K562 (cell line): ENCODE measurements at regions not wholly inside any gene's neighbourhood (a gene's known extent, or its start where the extent isn't known, plus 50 kb on each side); places are given as distances from the start of the nearest gene placed in this dataset.

ENCODE experiments used
- ATAC-seq: fragments of 200-7000 bp; cut with Tn5 transposase; 3 replicates; pipeline ENCODE4 v1.9.1; 2020; ENCODE audit warnings: moderate library complexity
- BruUV-seq: library from RNA; stranded (reverse); fragments of 400-500 nt; replicated peaks from 2 replicates; lab custom pipeline; 2021; lab: Mats Ljungman, UMichigan
- CTCF ChIA-PET: fragments of 300-600 bp; formaldehyde crosslinking; extraction: SDS; loops from one replicate; lab custom pipeline; 2021; ENCODE audit warnings: low intra/inter-chr PET ratio; lab: Yijun Ruan, JAX
- POLR2A ChIA-PET: fragments of 300-600, 350-650 bp; sonication (Branson Sonifier 250); formaldehyde crosslinking; extraction: SDS; loops from one replicate; lab custom pipeline; 2021; ENCODE audit warnings: antibody characterized with exemption, inconsistent platforms; lab: Yijun Ruan, JAX
- DNase-seq, 4 experiments: peaks; one replicate each; pipeline versions ENCODE4 v3.0.0 to v3.0.0-alpha.2; 2011 to 2018; ENCODE audit warnings: low spot score in 3 of 4, mixed read lengths in 3 of 4; ENCODE audit errors: extremely low read depth in 1 of 4
- FAIRE-seq: peaks from 2 replicates; lab custom pipeline; 2011; peaks lifted over from hg19 to GRCh38; lab: Jason Lieb, UNC
- H2AFZ ChIP-seq: 2 replicates; pipeline ENCODE4 v1.6.0; 2011; ENCODE audit warnings: low read depth, low read length, control low read depth, inconsistent platforms
- H3K27ac ChIP-seq: fragments of 200-600 bp; 3 replicates; pipeline ENCODE4 v1.8.0; 2011; ENCODE audit warnings: low read depth, mild to moderate bottlenecking, control low read depth, inconsistent platforms, low read length, moderate library complexity, mixed read lengths; ENCODE audit errors: extremely low read depth
- H3K27me3 ChIP-seq, 2 experiments: fragments of 300-600 bp in 1 of 2; 2 replicates in 1 of 2; 3 replicates in 1 of 2; pipeline versions ENCODE4 v1.6.0 to v1.8.0; 2011; ENCODE audit warnings: inconsistent platforms in 2 of 2, low read length in 2 of 2, mild to moderate bottlenecking in 1 of 2, mixed read lengths in 1 of 2, moderate library complexity in 1 of 2; ENCODE audit not compliant: control insufficient read depth in 2 of 2, insufficient read depth in 2 of 2
- H3K36me3 ChIP-seq: fragments of 300-600 bp; 3 replicates; pipeline ENCODE4 v1.8.0; 2011; ENCODE audit warnings: mild to moderate bottlenecking, low read length, inconsistent platforms; ENCODE audit not compliant: control insufficient read depth, insufficient read depth
- H3K4me1 ChIP-seq, 2 experiments: fragments of 200-600 bp in 1 of 2; replicated peaks in 1 of 2; 2 replicates in 1 of 2; 3 replicates in 1 of 2; pipeline versions ENCODE4 v1.5.1 to v1.8.0; 2011; ENCODE audit warnings: inconsistent platforms in 2 of 2, low read length in 2 of 2, mild to moderate bottlenecking in 1 of 2, mixed read lengths in 1 of 2, moderate library complexity in 1 of 2; ENCODE audit not compliant: control insufficient read depth in 2 of 2, insufficient read depth in 2 of 2
- H3K4me2 ChIP-seq: 2 replicates; pipeline ENCODE4 v1.6.1; 2011; ENCODE audit warnings: low read length, control low read depth, inconsistent platforms, mixed read lengths; ENCODE audit not compliant: insufficient read depth
- H3K4me3 ChIP-seq: fragments of 200-600 bp; sonication (generic), shearing (Covaris generic); 2 replicates; pipeline ENCODE4 v1.5.1; 2016; ENCODE audit warnings: control low read depth, inconsistent platforms
- H3K79me2 ChIP-seq: fragments of 200-600 bp; 3 replicates; pipeline ENCODE4 v1.8.0; 2011; ENCODE audit warnings: low read length, inconsistent platforms; ENCODE audit not compliant: control insufficient read depth, insufficient read depth
- H3K9ac ChIP-seq, 2 experiments: 2 replicates each; pipeline versions ENCODE4 v1.6.0 to v1.6.1; 2011; ENCODE audit warnings: low read depth in 2 of 2, low read length in 2 of 2, control low read depth in 1 of 2, inconsistent platforms in 1 of 2, mild to moderate bottlenecking in 1 of 2, mixed read lengths in 1 of 2; ENCODE audit not compliant: insufficient read depth in 1 of 2
- H3K9me1 ChIP-seq: one replicate; pipeline ENCODE4 v1.6.0; 2011; ENCODE audit warnings: inconsistent platforms, mild to moderate bottlenecking, low read length, moderate library complexity; ENCODE audit not compliant: control insufficient read depth, insufficient read depth
- H3K9me3 ChIP-seq: replicated peaks from 2 replicates; pipeline ENCODE4 v1.5.1; 2011; ENCODE audit warnings: low read depth, low read length, inconsistent platforms; ENCODE audit not compliant: control insufficient read depth, insufficient read depth
- H4K20me1 ChIP-seq: replicated peaks from 2 replicates; pipeline ENCODE4 v1.6.1; 2011; ENCODE audit warnings: low read length, inconsistent platforms, mixed read lengths; ENCODE audit not compliant: control insufficient read depth, insufficient read depth
- BACH1 ChIP-seq: fragments of 200-800 bp; sonication (Bioruptor generic); IDR thresholded peaks from 2 replicates; pipeline ENCODE4 v1.6.1; 2016; ENCODE audit warnings: missing genetic modification characterization, missing compliant biosample characterization
- BMI1 ChIP-seq: fragments of 150-350 bp; IDR thresholded peaks from 2 replicates; pipeline ENCODE4 v1.6.1; 2014; ENCODE audit warnings: low read length
- CHD1 ChIP-seq: fragments of 200-600 bp; sonication (generic); IDR thresholded peaks from one replicate; pipeline ENCODE4 v1.6.1; 2012; ENCODE audit warnings: mild to moderate bottlenecking, moderate library complexity, low read length, inconsistent platforms
- CLOCK ChIP-seq: fragments of 250-450 bp; sonication (Bioruptor Pico); IDR thresholded peaks from 2 replicates; pipeline ENCODE4 v1.4.0; 2020; ENCODE audit warnings: mild to moderate bottlenecking, moderate library complexity, borderline replicate concordance
- DMBX1 ChIP-seq: fragments of 250-450 bp; sonication (Bioruptor Pico); IDR thresholded peaks from 2 replicates; pipeline ENCODE4 v1.8.0; 2022; ENCODE audit warnings: inconsistent platforms, mild to moderate bottlenecking, moderate library complexity, borderline replicate concordance
- ID3 ChIP-seq, 2 experiments: fragments of 250-450 bp in 1 of 2; fragments of 450-650 bp in 1 of 2; sonication (Bioruptor Pico) in 1 of 2; IDR thresholded peaks; 2 replicates each; pipeline versions ENCODE4 v1.6.1 to v1.8.0; 2016 to 2021; ENCODE audit warnings: mild to moderate bottlenecking in 2 of 2, moderate library complexity in 2 of 2, missing compliant biosample characterization in 1 of 2, missing genetic modification characterization in 1 of 2
- LARP7 ChIP-seq: fragments of 450-650 bp; IDR thresholded peaks from 2 replicates; pipeline ENCODE4 v1.6.1; 2016
- MAZ ChIP-seq, 2 experiments: fragments of 450-650 bp in 1 of 2; sonication (generic) in 1 of 2; formaldehyde crosslinking; IDR thresholded peaks in 1 of 2; conservative IDR thresholded peaks in 1 of 2; 2 replicates each; pipeline versions ENCODE4 v1.4.0 to v1.5.0; 2020; ENCODE audit warnings: mild to moderate bottlenecking in 1 of 2, missing genetic modification reagents in 1 of 2
- PCBP2 ChIP-seq: fragments of 200-400 bp; formaldehyde crosslinking; IDR thresholded peaks from 2 replicates; pipeline ENCODE4 v1.6.1; 2018; ENCODE audit warnings: low read length, low read depth, mild to moderate bottlenecking, moderate library complexity; ENCODE audit not compliant: poor library complexity, severe bottlenecking
- SMARCB1 ChIP-seq: IDR thresholded peaks from 2 replicates; pipeline ENCODE4 v1.6.1; 2011; ENCODE audit warnings: improper control_type of control experiment, low read depth; ENCODE audit not compliant: insufficient read length
- ZFP36 ChIP-seq: fragments of 150-350 bp; IDR thresholded peaks from 2 replicates; pipeline ENCODE4 v1.6.1; 2018; ENCODE audit warnings: low read length, low read depth; ENCODE audit not compliant: partially characterized antibody
- ZNF655 ChIP-seq: fragments of 250-450 bp; sonication (Bioruptor Pico); IDR thresholded peaks from 2 replicates; pipeline ENCODE4 v1.5.0; 2021
- WGBS: fragments of 100-300 bp; shearing (Covaris generic); methylation state at CpG from one replicate; pipeline ENCODE4 v1.1.6; 2016; ENCODE audit warnings: low coverage, mixed read lengths; ENCODE audit not compliant: insufficient coverage; ENCODE audit errors: missing lambda C conversion rate; 5-methylcytosine and 5-hydroxymethylcytosine counted together
- in situ Hi-C: fragments of 300-500 bp; cut with MboI; formaldehyde crosslinking; loops from 4 replicates; pipeline ENCODE4 v1.15.0; 2018; ENCODE audit warnings: inconsistent platforms, mixed read lengths
- intact Hi-C: fragments of 100-400 bp; cut with micrococcal nuclease; formaldehyde crosslinking; loops from 2 replicates; pipeline ENCODE4 v1.14.2; 2022

- POLR2A ChIA-PET, result no interaction called here
- Histone ChIP-seq H3K4me3 (no peak overlapping the region), H4K20me1 (no peaks in the 10 kb centered on the region), H3K9ac (no peak overlapping the region), H3K27ac (no peak overlapping the region), H3K4me1 (no peaks in the 10 kb centered on the region), H3K27me3 (no peaks in the 10 kb centered on the region), H3K9me3 (no peaks in the 10 kb centered on the region), H2AFZ (no peak overlapping the region), H3K79me2 (no peaks in the 10 kb centered on the region), H3K4me2 (no peak overlapping the region), H3K36me3 (no peaks in the 10 kb centered on the region), H3K9me1 (no peaks in the 10 kb centered on the region)
- TF ChIP-seq MAZ (CRISPR knock-in tag; conservative IDR thresholded peaks at IDR 0.05 in 1 of 2, IDR thresholded peaks at IDR 0.05 in 1 of 2) (no peak), PCBP2 (no peak), BACH1 (tag) (no peak), ZNF655 (no peak), SMARCB1 (no peak), ZFP36 (no peak), CLOCK (no peak), CHD1 (no peak), ID3 (CRISPR knock-in tag; IDR thresholded peaks at IDR 0.05) (no peak), ID3 (tag; IDR thresholded peaks at IDR 0.05) (no peak), DMBX1 (no peak), BMI1 (no peak), LARP7 (no peak)
- CTCF ChIA-PET, result no interaction called here
- intact Hi-C loops, result no loop called here
- no TSS peak for BruUV-seq
- 0% methylated on average over 1 of the region's 1 CpG for WGBS
- FAIRE-seq (no peak), DNase-seq (no peak), ATAC-seq (no peak)
- in situ Hi-C loops, result loop anchor here (25.0 kb wide), 1 partner anchor 546 kb away; no protein-coding TSS in a partner anchor
Observed at GRCh38 chr13:53158201-53158600, 129.6 kb downstream of the OLFM4 start.
